GM18907 (cell line): ENCODE measurements at regions not wholly inside any gene's neighbourhood (a gene's known extent, or its start where the extent isn't known, plus 50 kb on each side); places are given as distances from the start of the nearest gene placed in this dataset.

Experiments
- ATAC-seq: cut with Tn5 transposase; IDR thresholded peaks from one replicate; pipeline ENCODE4 v1.9.1; 2021; ENCODE audit warnings: mild to moderate bottlenecking, moderate library complexity; ENCODE audit not compliant: unreplicated experiment

DNA sequence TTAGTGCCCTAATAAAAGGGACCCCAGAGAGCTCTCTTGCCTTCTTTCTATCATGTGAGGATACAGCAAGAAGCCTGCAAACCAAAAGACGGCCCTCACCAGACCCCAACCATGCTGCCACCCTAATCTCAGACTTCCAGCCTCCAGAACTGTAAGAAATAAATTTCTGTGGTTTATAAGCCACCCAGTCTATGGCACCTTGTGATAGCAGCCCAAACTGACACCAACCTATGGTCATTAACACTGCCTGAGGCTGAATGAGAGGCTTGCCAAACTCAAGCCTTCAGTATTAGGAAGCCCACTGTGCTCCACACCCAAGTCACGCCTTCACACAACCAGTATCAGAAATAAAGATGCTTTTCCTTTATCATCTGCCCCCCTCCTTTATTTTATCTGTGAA, 127.3 kb upstream of the KLF3 start:
- no peak for ATAC-seq

DNA sequence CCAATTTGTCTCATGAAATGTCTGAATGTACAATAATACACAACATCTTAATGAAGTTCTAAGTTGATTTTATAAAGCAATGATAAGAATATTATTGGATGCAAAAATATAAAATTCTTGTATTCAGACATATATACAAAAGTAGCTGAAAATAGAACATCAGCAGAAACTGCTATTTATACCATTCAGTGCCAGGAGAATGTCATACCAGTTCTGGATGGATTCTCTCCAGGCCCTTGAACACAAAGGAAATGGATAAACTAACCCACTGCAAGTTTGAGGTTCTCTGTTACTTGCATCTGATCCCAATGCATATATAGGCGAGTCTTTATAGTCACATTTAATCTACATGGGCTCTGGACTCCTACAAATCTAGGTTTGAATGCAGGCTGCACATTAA, 126.3 kb upstream of the KLF3 start:
- no peak for ATAC-seq

DNA sequence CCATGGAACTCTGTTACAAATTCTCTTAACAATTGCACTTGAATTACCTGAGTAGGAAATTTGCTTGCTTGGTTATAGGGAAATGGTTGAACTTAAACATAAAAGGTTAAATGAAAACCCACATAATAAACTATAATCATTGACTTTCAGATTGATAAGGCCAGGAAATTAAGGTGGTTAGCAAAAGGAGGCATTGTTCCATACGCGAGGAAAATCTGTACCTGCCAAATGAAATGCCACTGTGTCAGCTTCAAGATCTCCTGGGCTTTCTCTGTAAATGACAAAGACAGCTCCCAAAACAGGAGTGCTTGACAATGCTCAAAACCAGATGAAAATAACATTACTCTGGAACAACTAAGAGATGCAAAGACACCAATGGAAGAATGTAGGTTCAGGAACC, 125.5 kb upstream of the KLF3 start:
- no peak for ATAC-seq

DNA sequence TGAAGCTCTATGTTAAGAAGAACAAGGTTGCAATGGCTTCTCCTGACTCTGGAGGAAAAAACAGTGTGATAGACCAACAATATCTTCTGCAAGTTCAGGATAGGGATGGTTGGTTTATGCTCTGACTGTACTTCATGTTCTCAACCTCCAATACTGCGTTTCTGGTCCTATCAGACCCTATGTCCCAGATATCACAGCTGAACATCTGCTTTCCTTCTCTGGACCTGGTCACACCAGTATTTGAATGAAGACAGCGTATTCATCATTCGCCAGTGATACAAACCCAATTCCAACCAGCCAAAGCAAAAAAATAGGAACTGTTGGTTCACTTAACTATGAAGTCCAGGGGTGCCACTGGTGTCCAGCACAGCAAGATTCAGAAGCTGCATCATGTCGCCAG, 124.5 kb upstream of the KLF3 start:
- no peak for ATAC-seq

DNA sequence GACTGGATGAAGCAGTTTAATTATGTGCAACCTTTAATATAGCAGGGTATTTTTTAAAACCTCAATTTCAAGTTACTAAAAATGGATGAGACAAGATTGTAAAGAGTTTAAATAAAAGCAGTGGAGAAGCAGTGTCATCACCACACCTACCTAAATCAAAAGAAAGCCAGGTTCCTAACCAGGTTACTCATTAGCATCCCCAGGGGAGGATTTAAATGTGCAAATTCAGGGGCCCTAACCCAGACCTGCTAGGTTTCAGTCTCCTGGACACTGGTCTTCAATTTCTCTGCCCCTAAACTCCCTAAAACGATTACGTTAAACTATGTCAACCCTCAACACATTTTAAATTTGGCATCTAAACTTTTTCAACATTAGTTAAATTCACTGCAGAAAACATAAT, 116.9 kb upstream of the KLF3 start:
- no peak for ATAC-seq

DNA sequence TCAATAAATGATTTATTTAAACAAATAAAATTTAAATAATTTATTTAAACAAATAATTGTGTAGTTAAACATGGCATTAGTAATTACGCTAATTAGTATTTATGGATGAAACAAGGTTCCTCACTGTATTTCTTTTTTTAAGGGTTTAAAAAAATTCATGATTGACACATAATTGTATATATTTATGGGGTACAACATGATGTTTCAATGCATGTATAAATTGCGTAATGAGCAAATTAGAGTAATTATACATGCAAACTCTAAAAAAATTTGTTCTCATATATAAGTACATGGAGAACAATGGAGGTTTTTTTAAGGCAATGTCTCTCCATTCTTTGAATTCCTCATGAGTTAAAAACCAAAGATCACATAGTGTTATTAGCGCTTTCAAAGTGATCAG, 115.7 kb upstream of the KLF3 start:
- no peak for ATAC-seq

DNA sequence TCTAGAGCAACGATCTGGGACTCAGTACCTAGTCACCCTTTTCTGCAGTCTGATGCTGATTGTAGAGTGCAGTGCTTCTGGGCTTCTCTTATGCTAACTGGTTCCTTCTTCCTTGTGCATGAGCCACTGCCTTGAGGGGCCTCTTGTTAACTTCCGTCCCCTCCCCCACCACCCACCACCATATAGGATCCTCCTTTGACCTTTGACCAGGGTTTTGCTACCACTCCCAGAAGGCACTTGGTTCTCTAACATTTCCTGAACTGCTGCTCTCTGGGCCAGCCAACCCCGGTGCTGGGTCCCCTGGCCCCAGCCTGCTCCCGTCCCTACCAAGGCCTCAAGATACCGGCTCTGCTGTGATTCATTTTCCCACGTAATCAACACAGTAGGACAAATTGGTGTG, 104.6 kb upstream of the KLF3 start:
- ATAC-seq, result no peak

DNA sequence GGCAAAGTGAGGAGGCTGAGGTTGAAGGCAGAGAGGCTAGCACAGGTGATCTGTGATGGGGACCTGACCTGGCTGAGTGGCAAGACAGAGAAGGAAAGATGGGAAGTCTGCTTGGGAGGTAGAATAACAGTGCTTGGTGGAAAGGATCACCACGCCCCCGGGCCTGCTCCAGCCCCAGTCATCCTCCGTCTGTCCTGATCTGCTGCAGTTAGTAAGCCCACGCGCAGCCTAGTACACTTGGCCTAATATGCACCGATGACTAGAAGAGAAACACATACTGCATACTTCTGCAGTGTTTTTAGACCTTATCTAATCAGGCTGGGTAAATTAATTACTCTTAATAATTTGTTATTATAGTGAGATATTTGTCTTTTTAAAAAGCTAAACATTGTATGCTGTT, 103.7 kb upstream of the KLF3 start:
- ATAC-seq, result peak; percentile 17

DNA sequence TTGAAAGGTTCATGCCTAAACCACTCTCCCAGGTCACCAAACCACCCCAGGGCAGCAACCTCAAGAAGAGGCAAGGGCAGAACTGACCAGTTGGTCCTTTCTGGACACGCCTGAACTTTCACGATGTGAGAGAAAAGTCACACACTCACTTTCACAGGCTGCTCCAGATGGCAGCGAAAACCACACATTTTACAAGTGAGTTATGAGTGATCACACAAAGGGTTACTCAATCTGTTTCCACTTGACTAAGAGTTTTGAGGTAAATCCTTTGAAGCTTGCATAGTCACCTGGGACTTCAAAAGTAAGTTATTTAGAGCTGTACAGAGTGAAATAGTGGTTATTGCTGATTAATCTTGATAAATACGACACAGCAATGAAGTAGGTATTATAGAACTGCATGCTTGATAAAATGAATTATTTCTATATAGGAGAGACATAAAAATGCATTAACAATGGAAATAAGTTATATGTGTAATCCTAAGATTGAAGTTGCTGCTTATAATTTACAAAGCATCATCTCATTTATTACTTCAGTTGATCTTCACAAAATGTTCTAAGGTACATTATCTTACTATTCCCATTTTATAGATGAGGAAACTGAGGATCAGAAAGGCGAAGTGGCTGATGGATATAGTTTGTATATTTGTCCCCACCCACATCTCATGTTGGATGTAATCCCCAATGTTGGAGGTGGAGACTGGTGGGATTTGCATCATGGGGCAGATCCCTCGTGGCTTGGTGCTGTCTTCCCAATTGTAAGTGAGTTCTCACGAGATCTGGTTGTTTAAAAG, 103.0 kb upstream of the KLF3 start:
- peak; percentile 95 for ATAC-seq

DNA sequence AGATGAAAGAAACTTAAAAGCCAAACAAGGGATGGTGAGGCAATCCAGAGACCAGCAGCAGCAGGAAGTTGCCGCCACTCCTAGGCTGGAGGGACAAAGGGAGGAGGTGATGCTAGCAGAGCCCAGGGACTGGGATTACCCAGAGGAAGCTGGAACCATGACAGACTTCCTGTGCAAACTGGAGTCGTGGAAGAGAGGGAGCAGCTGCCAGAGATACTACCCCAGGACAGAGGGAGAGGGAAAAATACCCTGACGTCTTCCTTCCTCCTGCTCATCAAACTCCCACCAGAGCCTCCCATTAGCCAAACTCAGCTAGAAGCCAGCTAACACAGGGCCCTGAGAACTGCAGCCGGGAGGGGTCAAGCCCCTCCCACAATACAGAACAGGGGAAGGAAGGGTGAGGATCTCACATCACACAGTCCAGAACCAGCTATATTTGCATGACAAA, 101.2 kb upstream of the KLF3 start:
- ATAC-seq, result no peak

DNA sequence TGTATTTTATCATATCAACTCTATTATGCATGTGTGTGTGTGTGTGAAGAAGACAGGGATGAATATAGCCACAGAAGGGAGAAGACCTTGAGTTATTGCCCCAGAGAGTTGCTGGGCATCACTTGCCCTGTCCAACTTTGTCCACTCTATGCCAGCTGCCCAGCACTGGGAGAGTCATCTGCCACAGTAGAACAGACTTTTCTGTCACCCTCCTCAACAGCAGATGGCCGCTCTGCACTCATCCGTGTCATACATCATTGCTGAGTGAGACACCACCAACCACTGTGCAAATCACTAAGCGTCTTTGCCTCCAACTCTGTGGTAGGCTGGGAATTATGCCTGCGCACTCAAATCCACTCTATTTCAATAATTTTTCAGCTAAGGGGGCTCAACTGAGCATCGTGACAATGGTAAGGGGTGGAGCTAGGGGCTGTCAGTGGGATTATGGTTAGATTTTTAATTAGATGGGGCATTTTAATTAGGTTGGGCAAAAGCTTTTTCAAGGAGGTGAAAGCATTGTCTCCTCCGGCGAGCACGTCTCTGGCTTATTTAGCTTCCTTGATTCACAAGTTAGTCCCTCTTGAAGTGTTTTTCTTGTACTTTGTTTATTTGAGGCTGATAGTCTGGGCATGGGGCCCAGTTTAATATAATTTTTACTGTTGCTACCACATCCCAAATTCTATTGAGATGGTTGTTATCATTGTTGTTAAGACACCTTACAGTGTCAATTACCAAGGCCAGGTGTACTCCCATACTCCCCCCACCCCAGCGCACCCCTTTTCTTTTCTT, 100.1 kb upstream of the KLF3 start:
- no peak for ATAC-seq

DNA sequence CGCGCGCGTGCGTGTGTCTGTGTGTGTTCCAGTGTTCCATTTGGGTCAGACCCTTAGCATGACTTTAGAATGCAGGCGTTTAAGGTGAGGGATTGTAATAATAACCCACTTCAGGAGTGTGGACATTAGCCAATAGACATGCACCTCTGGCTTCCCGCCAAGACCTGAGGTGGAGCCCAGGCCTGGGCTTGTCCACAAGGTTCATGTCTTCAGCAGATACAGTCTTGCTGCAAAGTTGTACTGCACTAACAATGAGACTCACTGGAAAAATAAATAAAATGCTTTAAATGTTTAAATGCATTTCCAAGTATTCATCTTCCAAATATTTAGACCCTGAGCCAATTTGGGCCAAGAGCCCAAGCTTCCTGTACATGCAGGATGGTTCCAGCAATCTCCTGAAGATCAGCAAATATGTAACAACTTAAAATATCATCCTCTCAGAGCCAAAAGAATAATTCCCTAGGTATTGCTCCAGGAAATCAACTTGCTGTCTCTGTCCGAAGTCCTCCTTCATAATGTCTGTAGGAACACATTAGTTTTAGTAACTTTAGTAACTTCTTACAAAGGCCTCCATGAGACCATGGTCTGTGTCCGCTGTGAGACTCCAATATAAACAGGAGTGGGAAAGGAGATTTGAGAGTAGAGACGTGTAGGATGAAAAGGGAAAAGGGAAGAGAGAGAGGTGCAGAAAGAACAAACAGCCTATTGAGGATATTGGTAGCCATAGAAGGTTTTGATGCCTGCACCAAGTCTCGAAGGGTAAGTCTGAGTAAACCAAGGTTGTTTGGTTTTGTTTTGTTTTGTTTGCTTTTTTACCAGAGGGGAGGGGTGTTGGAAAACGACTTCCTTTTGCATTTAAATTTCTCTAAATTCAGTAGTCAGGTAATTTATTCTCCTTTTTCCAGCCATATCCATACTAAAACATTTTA, 98.5 kb upstream of the KLF3 start:
- no peak for ATAC-seq

DNA sequence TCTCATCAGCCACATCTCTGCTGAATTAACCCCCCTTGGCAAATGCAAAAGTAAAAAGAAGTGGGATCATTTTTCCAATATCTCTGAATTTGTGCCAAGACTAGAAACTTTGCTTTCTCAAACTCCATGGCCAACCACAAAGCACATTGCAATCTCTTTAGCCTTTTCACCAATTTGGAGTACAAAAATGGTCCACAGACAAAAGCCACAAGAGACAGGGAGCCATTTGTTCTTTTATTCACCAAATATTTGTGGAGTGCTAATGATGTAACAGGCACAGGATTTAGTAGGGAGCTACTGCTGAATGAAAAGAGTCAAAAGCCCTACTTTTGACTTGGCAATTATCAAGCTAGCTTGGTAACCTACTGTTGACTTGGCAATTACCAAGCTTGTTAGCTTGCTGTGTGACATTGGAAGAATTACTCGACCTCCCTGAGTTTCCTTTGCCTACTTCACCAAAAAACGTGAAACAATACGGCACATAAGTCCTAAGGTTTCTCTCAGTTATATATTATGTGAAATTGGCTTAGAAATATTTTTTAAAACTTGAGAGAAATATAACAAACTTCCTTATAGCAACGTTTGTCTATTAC, 97.1 kb upstream of the KLF3 start:
- no peak for ATAC-seq

DNA sequence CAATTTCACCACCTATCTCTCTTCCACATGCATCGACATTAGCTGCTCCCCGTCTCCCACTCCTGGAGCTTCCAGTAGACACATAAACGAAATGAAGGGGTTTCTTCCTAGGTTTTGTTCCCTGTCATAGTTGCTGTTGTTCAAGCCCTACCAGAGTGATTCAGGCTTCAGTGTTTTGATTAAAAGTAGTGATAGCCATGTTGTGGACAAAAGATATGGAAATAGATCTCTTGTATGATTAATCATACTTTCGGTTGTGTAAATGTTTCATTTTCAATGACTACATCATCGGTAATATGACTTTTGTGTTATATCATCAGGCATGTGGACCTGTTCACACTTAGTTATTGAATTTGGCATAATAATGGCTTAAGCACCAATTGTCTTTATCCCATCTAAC, 96.5 kb upstream of the KLF3 start:
- no peak for ATAC-seq

DNA sequence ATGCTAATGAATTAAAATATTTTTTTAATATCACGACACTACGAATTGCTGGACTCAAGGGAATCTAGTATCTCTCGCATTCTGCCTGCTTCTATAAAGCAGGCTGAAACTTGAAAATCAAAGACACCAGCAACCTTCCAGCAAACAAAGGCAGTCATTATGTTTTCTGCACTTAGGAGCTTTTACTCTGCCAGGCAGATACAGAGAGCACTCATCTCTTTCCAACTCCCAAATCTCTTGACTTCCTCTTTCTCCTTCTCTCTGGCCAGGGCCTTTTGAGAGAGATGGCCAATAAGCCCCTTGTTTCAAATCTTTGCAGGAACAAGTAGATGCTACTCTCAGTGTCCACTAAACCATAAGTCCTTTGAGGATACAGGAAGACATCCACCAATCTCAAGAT, 95.2 kb upstream of the KLF3 start:
- ATAC-seq, result no peak

DNA sequence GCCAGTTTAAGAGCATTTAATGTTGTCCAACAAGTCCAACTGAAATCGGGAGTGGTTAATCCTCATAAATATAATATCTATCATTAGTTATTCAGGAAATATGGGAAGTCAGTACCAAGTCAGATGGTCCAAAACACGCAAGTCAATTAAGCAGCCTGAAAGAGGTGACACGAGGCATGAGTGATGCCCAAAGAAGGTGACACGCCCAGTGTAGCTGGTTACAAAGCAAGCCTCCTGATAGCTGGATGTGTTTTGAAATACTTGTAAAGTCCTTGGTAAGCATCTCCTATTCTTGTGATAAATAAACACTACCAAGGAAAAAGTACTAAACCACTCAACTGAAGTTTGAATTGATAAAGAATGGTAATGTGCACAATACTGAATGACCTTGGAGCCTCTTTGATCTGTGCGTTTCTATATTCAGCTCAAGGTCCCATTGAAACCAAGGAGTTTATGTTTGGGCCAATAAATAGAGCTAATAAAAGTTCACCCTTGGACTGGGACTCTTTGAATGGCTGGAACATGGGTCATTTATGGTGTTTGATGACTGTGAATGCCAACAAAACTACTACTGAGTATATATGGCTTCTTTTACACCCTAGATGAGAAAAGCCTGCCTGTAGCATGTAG, 93.2 kb upstream of the KLF3 start:
- no peak for ATAC-seq

DNA sequence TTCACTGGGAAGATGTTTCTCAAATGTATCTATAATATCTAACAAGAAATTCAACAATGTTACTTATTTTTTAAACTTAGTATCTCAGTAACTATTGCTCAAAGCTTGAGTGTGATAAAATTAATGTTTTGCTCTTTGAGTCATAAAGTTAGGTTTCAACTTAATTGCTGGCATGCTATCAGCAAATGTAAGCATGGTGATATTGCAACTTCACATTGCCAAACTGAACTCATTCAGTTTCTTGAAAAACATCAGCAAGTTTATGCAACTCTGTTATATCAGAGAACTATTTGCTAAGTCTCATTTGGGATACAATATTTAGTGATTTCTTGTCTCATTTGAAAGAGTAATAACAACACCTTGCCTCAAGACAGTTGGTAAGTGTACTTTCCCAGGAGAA, 91.2 kb upstream of the KLF3 start:
- ATAC-seq, result no peak

DNA sequence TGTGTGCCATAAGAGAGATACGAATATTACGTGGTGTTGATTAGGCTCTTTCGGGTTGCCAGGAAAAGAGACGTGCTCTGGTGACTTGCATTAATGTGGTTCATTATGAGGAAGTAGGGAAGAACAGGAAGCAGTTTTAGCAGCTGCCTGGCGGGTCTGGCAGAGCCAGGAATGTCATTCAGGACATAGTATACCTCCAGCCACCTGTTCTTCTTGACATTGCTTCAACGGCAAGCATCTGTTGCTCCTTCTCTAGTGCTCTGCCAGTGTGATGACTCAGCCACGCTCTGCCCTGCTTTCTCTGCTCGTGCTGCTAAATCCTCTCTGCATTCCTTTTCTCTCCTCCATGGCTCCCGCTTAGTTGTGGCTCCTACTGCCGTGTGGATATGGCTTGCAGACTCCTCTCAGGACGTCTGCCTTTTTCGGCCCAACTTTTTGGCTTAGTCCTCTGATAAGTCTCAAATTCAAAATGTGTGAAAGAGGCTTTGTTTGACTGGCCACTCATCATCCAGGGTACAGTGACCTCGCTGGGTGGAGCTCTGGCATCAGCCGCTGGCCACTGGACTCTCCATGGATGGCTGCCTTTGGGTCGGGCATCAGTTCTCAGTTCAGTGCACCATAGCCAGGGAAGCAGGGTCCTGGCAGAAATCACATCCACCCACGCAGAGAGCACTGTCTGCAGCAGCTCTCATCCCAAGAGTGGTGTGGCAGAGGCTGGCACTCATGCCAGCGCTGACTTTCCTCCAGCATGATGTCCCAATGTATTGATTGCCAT, 89.3 kb upstream of the KLF3 start:
- ATAC-seq, result no peak

DNA sequence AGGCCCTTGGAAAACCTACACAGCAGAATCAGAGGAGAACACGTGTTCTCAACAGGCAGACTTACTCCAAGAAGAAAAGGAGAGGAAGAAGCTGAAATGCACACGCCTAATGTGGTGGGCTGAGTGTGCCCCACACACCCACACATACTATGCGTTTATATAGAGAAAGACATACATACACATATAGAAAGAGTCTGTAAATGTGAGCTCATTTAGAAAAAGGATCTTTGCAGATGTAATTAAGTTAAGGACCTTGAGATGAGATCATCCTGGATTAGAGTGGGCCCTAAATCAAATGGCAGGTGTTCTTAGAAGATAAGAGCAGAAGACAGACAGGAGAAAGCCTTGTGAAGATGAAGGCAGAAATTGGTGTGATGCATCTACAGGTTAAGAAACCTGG, 87.2 kb upstream of the KLF3 start:
- ATAC-seq, result no peak

DNA sequence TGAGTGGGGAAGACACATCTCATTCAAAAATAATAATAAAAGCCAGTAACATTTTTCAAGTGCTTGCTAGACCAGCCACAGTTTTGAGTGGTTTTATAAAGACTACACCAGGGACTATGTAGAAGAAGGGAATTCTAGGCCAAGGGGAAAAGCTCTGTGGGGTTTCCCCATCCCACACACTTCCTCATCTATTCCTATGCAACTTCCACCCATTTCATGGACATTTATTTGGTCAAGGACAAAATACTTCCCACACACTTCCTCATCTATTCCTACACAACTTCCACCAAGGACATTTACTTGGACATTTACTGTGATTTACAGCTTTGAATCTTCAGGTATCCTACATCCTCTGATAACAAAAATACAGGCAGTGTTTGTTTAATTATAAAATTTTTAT, 86.5 kb upstream of the KLF3 start:
- ATAC-seq, result no peak
